Suprapubic skin (tissue), 4 donors: ENCODE measurements at regions not wholly inside any gene's neighbourhood (a gene's known extent, or its start where the extent isn't known, plus 50 kb on each side); places are given as distances from the start of the nearest gene placed in this dataset.

Experiments used
- DNase-seq, 2 donors: peaks; one replicate each; pipeline ENCODE4 v3.0.0-alpha.2; 2019; ENCODE audit warnings: low spot score in 2 of 2
- H3K27ac ChIP-seq: fragments of 200-600 bp; sonication (generic); one replicate; pipeline ENCODE4 v1.5.1; 2019
- H3K27me3 ChIP-seq: fragments of 200-600 bp; sonication (generic); one replicate; pipeline ENCODE4 v1.5.1; 2019
- H3K36me3 ChIP-seq: fragments of 200-600 bp; sonication (generic); one replicate; pipeline ENCODE4 v1.5.1; 2019
- H3K4me1 ChIP-seq: fragments of 200-600 bp; sonication (generic); one replicate; pipeline ENCODE4 v1.5.1; 2019
- H3K4me3 ChIP-seq: fragments of 200-600 bp; sonication (generic); one replicate; pipeline ENCODE4 v1.5.1; 2019; ENCODE audit warnings: mild to moderate bottlenecking
- H3K9me3 ChIP-seq: fragments of 200-600 bp; sonication (generic); one replicate; pipeline ENCODE4 v1.5.1; 2019
- EP300 ChIP-seq: sonication (generic); formaldehyde crosslinking; IDR thresholded peaks from one replicate; pipeline ENCODE4 v1.6.1; 2017; ENCODE audit warnings: antibody characterized with exemption
- POLR2A ChIP-seq, 2 donors: fragments of 450-650 bp; IDR thresholded peaks; one replicate each; pipeline ENCODE4 v1.6.1; 2017; ENCODE audit warnings: antibody characterized with exemption in 2 of 2, mild to moderate bottlenecking in 2 of 2, moderate library complexity in 2 of 2
- POLR2AphosphoS5 ChIP-seq, 3 donors: sonication (generic); formaldehyde crosslinking; IDR thresholded peaks; one replicate each; pipeline ENCODE4 v1.6.1; 2017; ENCODE audit warnings: antibody characterized with exemption in 3 of 3
- WGBS: methylation state at CpG from one replicate; pipeline ENCODE4 v1.1.5; 2018; 5-methylcytosine and 5-hydroxymethylcytosine counted together
- TF ChIP-seq, protein P1 (sequence below), 2 donors: fragments of 200-600 bp in 1 of 2; fragments of 450-650 bp in 1 of 2; sonication (generic) in 1 of 2; IDR thresholded peaks; one replicate each; pipeline ENCODE4 v1.5.1; 2016 to 2019; ENCODE audit warnings: antibody characterized with exemption in 2 of 2, mild to moderate bottlenecking in 1 of 2, moderate library complexity in 1 of 2

DNA sequence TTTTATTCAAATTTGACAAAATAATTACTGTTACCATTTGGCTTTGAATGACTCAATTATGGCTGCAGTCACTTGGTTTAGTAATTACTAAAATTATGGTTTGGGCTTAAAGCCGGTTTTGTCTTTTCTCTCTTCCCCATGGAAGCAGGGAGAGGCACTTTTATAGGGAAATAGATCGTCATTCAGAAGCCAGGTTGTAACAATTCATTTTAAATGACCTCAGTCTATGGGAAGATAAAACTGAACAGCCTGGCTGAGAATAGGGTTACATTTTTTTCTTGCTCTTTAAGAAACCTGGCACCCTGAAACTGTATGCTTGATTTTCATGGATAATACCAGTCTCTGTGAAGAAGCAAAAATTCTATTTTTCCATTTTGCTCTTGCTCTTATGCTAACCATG lies 169.8 kb downstream of the SMC2 start:
- no peaks in the 10 kb centered on the region for H3K9me3 ChIP-seq
- TF ChIP-seq, protein P1, sequence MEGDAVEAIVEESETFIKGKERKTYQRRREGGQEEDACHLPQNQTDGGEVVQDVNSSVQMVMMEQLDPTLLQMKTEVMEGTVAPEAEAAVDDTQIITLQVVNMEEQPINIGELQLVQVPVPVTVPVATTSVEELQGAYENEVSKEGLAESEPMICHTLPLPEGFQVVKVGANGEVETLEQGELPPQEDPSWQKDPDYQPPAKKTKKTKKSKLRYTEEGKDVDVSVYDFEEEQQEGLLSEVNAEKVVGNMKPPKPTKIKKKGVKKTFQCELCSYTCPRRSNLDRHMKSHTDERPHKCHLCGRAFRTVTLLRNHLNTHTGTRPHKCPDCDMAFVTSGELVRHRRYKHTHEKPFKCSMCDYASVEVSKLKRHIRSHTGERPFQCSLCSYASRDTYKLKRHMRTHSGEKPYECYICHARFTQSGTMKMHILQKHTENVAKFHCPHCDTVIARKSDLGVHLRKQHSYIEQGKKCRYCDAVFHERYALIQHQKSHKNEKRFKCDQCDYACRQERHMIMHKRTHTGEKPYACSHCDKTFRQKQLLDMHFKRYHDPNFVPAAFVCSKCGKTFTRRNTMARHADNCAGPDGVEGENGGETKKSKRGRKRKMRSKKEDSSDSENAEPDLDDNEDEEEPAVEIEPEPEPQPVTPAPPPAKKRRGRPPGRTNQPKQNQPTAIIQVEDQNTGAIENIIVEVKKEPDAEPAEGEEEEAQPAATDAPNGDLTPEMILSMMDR (IDR thresholded peaks at IDR 0.05): no peak
- no peak for TF ChIP-seq POLR2AphosphoS5 (IDR thresholded peaks at IDR 0.05)
- TF ChIP-seq POLR2A (IDR thresholded peaks at IDR 0.05): no peak
- TF ChIP-seq EP300: no peak
- no peaks in the 10 kb centered on the region for H3K27me3 ChIP-seq
- H3K4me3 ChIP-seq: no peak overlapping the region
- H3K27ac ChIP-seq: no peak overlapping the region
- WGBS: 69% methylated on average over 2 of the region's 2 CpGs
- no peaks in the 10 kb centered on the region for H3K36me3 ChIP-seq
- H3K4me1 ChIP-seq: no peaks in the 10 kb centered on the region
- no peak for DNase-seq

DNA sequence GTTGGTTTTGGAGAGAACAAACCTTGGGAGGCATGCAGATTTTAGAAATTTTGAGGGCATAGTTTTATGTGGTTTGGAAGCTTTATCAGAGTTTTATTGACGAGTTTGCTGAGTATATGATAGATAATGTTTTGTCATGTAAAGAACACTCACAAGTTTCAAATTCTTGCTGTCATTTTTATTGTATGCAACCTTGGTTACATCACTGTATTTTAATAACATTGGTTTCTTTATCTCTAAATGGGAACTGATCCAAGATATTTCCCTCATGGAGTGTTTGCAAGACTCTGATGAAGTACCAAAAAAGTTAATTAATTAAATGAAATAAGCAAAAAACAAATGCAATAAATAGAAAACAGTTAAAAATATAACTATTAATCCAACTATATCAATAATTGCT lies 170.3 kb downstream of the SMC2 start:
- no peak overlapping the region for H3K4me3 ChIP-seq
- H3K27me3 ChIP-seq: no peaks in the 10 kb centered on the region
- no peaks in the 10 kb centered on the region for H3K9me3 ChIP-seq
- WGBS: 0% methylated on average over 1 of the region's 1 CpG
- no peak for DNase-seq
- H3K36me3 ChIP-seq: no peaks in the 10 kb centered on the region
- H3K27ac ChIP-seq: no peak overlapping the region
- H3K4me1 ChIP-seq: no peaks in the 10 kb centered on the region
- TF ChIP-seq EP300: no peak
- TF ChIP-seq POLR2A (IDR thresholded peaks at IDR 0.05): no peak
- TF ChIP-seq, protein P1 (IDR thresholded peaks at IDR 0.05): no peak
- no peak for TF ChIP-seq POLR2AphosphoS5 (IDR thresholded peaks at IDR 0.05)

DNA sequence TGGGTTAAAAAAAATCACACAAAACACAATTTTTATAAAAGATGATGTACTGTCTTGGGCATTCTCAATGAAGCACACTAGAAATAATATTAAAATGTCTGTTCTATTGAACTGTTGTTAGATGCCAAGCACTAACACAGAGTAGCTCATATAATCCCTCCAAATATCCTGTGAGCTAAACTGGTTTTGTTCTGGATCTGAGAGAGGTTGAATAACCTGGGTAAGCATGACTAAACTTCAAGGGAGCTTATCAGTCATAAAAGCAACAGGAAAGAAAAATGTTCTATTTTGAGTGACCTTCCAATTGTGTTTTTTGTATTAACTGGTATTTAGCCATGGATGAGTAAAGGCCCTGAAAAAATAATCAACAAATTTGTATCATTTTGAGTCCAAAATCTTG lies 175.3 kb downstream of the SMC2 start:
- H3K4me1 ChIP-seq: no peaks in the 10 kb centered on the region
- H3K27ac ChIP-seq: no peak overlapping the region
- no peaks in the 10 kb centered on the region for H3K9me3 ChIP-seq
- TF ChIP-seq, protein P1 (IDR thresholded peaks at IDR 0.05): no peak
- TF ChIP-seq POLR2AphosphoS5 (IDR thresholded peaks at IDR 0.05) (no peak), POLR2A (IDR thresholded peaks at IDR 0.05) (no peak), EP300 (no peak)
- no peak for DNase-seq
- H3K4me3 ChIP-seq: no peak overlapping the region
- no peaks in the 10 kb centered on the region for H3K27me3 ChIP-seq
- H3K36me3 ChIP-seq: no peaks in the 10 kb centered on the region

- 75% methylated on average over 4 of the region's 4 CpGs for WGBS
- H3K36me3 ChIP-seq: no peaks in the 10 kb centered on the region
- no peaks in the 10 kb centered on the region for H3K9me3 ChIP-seq
- H3K27ac ChIP-seq: no peak overlapping the region
- no peak overlapping the region for H3K4me3 ChIP-seq
- no peak for TF ChIP-seq EP300
- no peak for TF ChIP-seq POLR2AphosphoS5 (IDR thresholded peaks at IDR 0.05)
- TF ChIP-seq, protein P1 (IDR thresholded peaks at IDR 0.05): no peak
- no peak for TF ChIP-seq POLR2A (IDR thresholded peaks at IDR 0.05)
- no peak for DNase-seq
- no peaks in the 10 kb centered on the region for H3K27me3 ChIP-seq
- H3K4me1 ChIP-seq: no peaks in the 10 kb centered on the region
These were observed 176.2 kb downstream of the SMC2 start for GRCh38 chr9:104269996-104270963.

- Histone ChIP-seq H3K4me3 (no peak overlapping the region), H3K36me3 (no peaks in the 10 kb centered on the region), H3K27ac (no peak overlapping the region), H3K9me3 (no peaks in the 10 kb centered on the region), H3K27me3 (no peaks in the 10 kb centered on the region), H3K4me1 (no peaks in the 10 kb centered on the region)
- TF ChIP-seq, protein P1 (IDR thresholded peaks at IDR 0.05): no peak
- no peak for TF ChIP-seq EP300
- TF ChIP-seq POLR2A (IDR thresholded peaks at IDR 0.05): no peak
- no peak for TF ChIP-seq POLR2AphosphoS5 (IDR thresholded peaks at IDR 0.05)
- DNase-seq: no peak
- WGBS: 71% methylated on average over 3 of the region's 3 CpGs
These were observed 182.7 kb downstream of the SMC2 start for GRCh38 chr9:104276709-104277245.
